ENCODE measurements at regions not wholly inside any gene's neighbourhood (a gene's known extent, or its start where the extent isn't known, plus 50 kb on each side); places are given as distances from the start of the nearest gene placed in this dataset.
"Not testable (repeated sequence)": the region's sequence is repeated elsewhere in the genome, so short reads cannot be mapped to it uniquely, and the experiment has no call there.

DNA sequence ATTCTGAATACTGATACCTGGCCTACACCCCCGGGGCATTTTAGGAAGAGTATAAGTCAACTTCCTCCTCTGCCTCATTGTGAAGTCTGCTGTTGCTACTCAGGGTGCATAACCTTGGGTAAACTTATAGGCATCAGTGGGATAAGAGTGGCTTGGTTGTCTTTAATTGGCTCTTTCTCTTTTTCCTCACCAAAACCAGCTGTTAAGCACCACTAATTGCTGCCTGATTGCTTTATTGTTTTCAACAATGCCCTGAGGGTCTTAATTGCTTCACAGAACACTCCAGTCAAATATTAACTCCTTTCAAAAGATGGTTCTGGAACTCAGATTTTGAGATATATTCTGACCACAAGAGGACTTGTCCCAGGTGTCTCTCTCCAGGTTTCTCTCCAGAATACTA lies 337.0 kb upstream of the MAGEB16 start:
- Mint-ChIP-seq H3K9me3 (ENCODE audit: low read depth) (peaks cover 25% of the 10 kb centered on the region), H3K4me3 (ENCODE audit: low read depth) (no peak overlapping the region)
- TF ChIP-seq, protein P1, sequence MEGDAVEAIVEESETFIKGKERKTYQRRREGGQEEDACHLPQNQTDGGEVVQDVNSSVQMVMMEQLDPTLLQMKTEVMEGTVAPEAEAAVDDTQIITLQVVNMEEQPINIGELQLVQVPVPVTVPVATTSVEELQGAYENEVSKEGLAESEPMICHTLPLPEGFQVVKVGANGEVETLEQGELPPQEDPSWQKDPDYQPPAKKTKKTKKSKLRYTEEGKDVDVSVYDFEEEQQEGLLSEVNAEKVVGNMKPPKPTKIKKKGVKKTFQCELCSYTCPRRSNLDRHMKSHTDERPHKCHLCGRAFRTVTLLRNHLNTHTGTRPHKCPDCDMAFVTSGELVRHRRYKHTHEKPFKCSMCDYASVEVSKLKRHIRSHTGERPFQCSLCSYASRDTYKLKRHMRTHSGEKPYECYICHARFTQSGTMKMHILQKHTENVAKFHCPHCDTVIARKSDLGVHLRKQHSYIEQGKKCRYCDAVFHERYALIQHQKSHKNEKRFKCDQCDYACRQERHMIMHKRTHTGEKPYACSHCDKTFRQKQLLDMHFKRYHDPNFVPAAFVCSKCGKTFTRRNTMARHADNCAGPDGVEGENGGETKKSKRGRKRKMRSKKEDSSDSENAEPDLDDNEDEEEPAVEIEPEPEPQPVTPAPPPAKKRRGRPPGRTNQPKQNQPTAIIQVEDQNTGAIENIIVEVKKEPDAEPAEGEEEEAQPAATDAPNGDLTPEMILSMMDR (IDR thresholded peaks at IDR 0.05; ENCODE audit: unreplicated experiment), result no peak

DNA sequence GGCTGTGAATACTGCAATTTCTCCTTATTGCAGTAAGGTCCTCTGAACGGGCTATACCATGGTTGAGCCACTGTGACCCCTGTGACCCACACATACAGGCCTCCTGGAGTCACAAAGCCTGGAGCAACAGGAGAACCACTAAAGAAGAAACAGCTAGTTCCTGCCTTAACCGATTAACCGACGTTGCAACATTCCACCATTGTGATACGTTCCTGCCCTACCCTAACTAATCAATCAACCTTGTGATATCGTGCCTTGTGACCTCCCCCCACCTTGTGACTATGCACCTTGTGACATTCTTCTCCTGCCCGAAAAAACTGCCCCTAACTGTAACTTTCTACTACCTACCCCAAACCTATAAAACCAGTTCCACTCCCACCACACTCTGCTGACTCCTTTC lies 301.5 kb upstream of the MAGEB16 start:
- H3K4me3 Mint-ChIP-seq (ENCODE audit: low read depth); H3K36me3 Mint-ChIP-seq (ENCODE audit: insufficient read depth); H3K27ac Mint-ChIP-seq; H3K4me1 Mint-ChIP-seq (ENCODE audit: low read depth); DNase-seq (ENCODE audit: low spot score, unreplicated experiment); H3K27me3 Mint-ChIP-seq: not testable (repeated sequence)
- H3K9me3 Mint-ChIP-seq (ENCODE audit: low read depth), result peaks cover 25% of the 10 kb centered on the region

More for the DNA sequence above, 337.0 kb upstream of the MAGEB16 start:
- Mint-ChIP-seq H3K27ac (no peak overlapping the region), H3K27me3 (no peaks in the 10 kb centered on the region), H3K4me1 (ENCODE audit: low read depth) (no peaks in the 10 kb centered on the region), H3K36me3 (ENCODE audit: insufficient read depth) (no peaks in the 10 kb centered on the region)
- no peak for DNase-seq (ENCODE audit: low spot score, unreplicated experiment)

- DNase-seq (ENCODE audit: low spot score, unreplicated experiment); H3K4me3 Mint-ChIP-seq (ENCODE audit: low read depth); H3K36me3 Mint-ChIP-seq (ENCODE audit: insufficient read depth); H3K27me3 Mint-ChIP-seq; H3K4me1 Mint-ChIP-seq (ENCODE audit: low read depth); H3K27ac Mint-ChIP-seq: not testable (repeated sequence)
- H3K9me3 Mint-ChIP-seq (ENCODE audit: low read depth), result peaks cover 24% of the 10 kb centered on the region
Measured at GRCh38 chrX:35497453-35497852, 300.7 kb upstream of the MAGEB16 start.

DNA sequence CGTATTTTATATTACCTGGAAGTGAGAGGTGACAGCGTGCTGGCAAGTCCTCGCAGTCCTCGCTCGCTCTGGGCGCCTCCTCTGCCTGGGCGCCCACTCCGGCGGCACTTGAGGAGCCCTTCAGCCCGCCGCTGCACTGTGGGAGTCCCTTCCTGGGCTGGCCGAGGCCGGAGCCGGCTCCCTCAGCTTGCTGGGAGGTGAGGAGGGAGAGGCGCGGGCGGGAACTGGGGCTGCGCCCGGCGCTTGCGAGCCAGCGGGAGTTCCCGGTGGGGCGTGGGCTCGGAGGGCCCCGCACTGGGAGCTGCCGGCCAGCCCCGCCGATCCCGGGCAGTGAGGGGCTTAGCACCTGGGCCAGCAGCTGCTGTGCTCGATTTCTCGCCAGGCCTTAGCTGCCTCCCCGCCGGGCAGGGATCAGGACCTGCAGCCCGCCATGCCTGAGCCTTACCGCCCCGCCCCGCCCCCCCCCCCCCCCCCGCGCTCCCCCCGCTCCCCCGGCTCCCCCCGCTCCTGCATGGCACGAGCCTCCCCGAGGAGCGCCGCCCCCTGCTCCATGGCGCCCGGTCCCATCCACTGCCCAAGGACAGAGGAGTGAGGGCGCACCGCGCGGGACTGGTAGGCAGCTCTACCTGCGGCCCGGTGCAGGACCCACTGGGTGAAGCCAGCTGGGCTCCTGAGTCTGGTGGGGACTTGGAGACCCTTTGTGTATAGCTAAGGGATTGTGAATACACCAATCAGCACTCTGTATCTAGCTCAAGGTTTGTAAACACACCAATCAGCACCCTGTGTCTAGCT lies 298.9 kb upstream of the MAGEB16 start:
- peaks cover 2% of the 10 kb centered on the region for H3K36me3 Mint-ChIP-seq (ENCODE audit: insufficient read depth)
- no peaks in the 10 kb centered on the region for H3K4me1 Mint-ChIP-seq (ENCODE audit: low read depth)
- TF ChIP-seq, protein P1 (IDR thresholded peaks at IDR 0.05; ENCODE audit: unreplicated experiment), result no peak
- no peaks in the 10 kb centered on the region for H3K27me3 Mint-ChIP-seq
- H3K9me3 Mint-ChIP-seq (ENCODE audit: low read depth), result peaks cover 29% of the 10 kb centered on the region
- no peak for DNase-seq (ENCODE audit: low spot score, unreplicated experiment)
- no peak overlapping the region for H3K27ac Mint-ChIP-seq
- no peak overlapping the region for H3K4me3 Mint-ChIP-seq (ENCODE audit: low read depth)

- H3K9me3 Mint-ChIP-seq (ENCODE audit: low read depth), result peaks cover 10% of the 10 kb centered on the region
- DNase-seq (ENCODE audit: low spot score, unreplicated experiment), result no peak
- TF ChIP-seq, protein P1 (IDR thresholded peaks at IDR 0.05; ENCODE audit: unreplicated experiment), result no peak
- H3K27ac Mint-ChIP-seq, result no peak overlapping the region
- H3K36me3 Mint-ChIP-seq (ENCODE audit: insufficient read depth), result no peaks in the 10 kb centered on the region
- H3K4me1 Mint-ChIP-seq (ENCODE audit: low read depth), result no peaks in the 10 kb centered on the region
- no peaks in the 10 kb centered on the region for H3K27me3 Mint-ChIP-seq
- no peak overlapping the region for H3K4me3 Mint-ChIP-seq (ENCODE audit: low read depth)
Measured at GRCh38 chrX:35507701-35508100, 290.4 kb upstream of the MAGEB16 start.

- peaks cover 25% of the 10 kb centered on the region for H3K9me3 Mint-ChIP-seq (ENCODE audit: low read depth)
- not testable (repeated sequence) for H3K36me3 Mint-ChIP-seq (ENCODE audit: insufficient read depth); DNase-seq (ENCODE audit: low spot score, unreplicated experiment); H3K4me3 Mint-ChIP-seq (ENCODE audit: low read depth); H3K27ac Mint-ChIP-seq; H3K4me1 Mint-ChIP-seq (ENCODE audit: low read depth); H3K27me3 Mint-ChIP-seq
Measured at GRCh38 chrX:35548003-35548402, 250.1 kb upstream of the MAGEB16 start.

DNA sequence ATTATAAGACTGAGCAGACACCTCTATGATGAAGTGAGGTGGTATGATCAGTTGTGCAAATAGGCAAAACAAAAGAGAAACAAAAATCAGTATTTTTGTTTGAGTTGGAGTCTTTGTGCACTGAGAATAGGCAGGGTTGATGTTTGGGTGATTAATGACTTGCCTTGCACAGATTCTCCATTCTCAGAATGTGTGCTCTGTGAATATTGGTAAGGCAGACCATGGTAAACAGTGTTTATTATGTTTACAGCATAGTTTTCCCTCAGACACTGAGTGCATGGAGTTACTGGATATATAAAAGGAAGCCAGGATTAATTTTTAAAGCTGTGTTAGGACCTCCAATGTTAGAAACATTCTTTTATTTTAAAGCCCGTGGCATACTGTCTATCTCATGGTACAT lies 240.2 kb upstream of the MAGEB16 start:
- no peak for DNase-seq (ENCODE audit: low spot score, unreplicated experiment)
- H3K36me3 Mint-ChIP-seq (ENCODE audit: insufficient read depth), result no peaks in the 10 kb centered on the region
- no peak overlapping the region for H3K4me3 Mint-ChIP-seq (ENCODE audit: low read depth)
- H3K27ac Mint-ChIP-seq, result no peak overlapping the region
- TF ChIP-seq, protein P1 (IDR thresholded peaks at IDR 0.05; ENCODE audit: unreplicated experiment), result no peak
- H3K9me3 Mint-ChIP-seq (ENCODE audit: low read depth), result peaks cover 17% of the 10 kb centered on the region
- H3K27me3 Mint-ChIP-seq, result no peaks in the 10 kb centered on the region
- peaks cover 7% of the 10 kb centered on the region for H3K4me1 Mint-ChIP-seq (ENCODE audit: low read depth)
